PC-3 (cell line): ENCODE measurements at regions not wholly inside any gene's neighbourhood (a gene's known extent, or its start where the extent isn't known, plus 50 kb on each side); places are given as distances from the start of the nearest gene placed in this dataset.

ENCODE experiments used
- ATAC-seq: fragments of 200-7000 bp; cut with Tn5 transposase; 2 replicates; pipeline ENCODE4 v1.9.1; 2020; ENCODE audit warnings: mild to moderate bottlenecking, moderate library complexity
- BruUV-seq: library from RNA; stranded (reverse); fragments of 400-500 nt; replicated peaks from 2 replicates; lab custom pipeline; 2021; lab: Mats Ljungman, UMichigan
- CTCF ChIA-PET: fragments of 300-600 bp; sonication (Branson Sonifier 250); formaldehyde crosslinking; loops from one replicate; lab custom pipeline; 2022; ENCODE audit warnings: antibody characterized with exemption; lab: Charles Lee
- POLR2A ChIA-PET: fragments of 300-600 bp; sonication (Branson Sonifier 250); formaldehyde crosslinking; loops from one replicate; lab custom pipeline; 2022; ENCODE audit warnings: antibody characterized with exemption; ENCODE audit not compliant: unreplicated experiment; lab: Charles Lee
- DNase-seq: peaks from one replicate; pipeline ENCODE4 v3.0.0-alpha.2; 2015
- H2AFZ ChIP-seq: fragments of 300-600 bp; sonication (generic); 2 replicates; pipeline ENCODE4 v1.6.0; 2016; ENCODE audit warnings: antibody characterized with exemption, low read length
- H3F3A ChIP-seq: fragments of 300-600 bp; sonication (generic); one replicate; pipeline ENCODE4 v1.6.0; 2017; ENCODE audit warnings: antibody characterized with exemption, low read length, control low read depth, mild to moderate bottlenecking; ENCODE audit not compliant: unreplicated experiment
- H3K27ac ChIP-seq: fragments of 300-600 bp; sonication (generic); 2 replicates; pipeline ENCODE4 v1.5.1; 2016; ENCODE audit warnings: mild to moderate bottlenecking, low read length
- H3K27me3 ChIP-seq: fragments of 300-600 bp; sonication (generic); 2 replicates; pipeline ENCODE4 v1.6.1; 2016; ENCODE audit warnings: low read length, mixed read lengths
- H3K36me3 ChIP-seq: fragments of 300-600 bp; sonication (generic); 2 replicates; pipeline ENCODE4 v1.6.1; 2016; ENCODE audit warnings: low read depth, mixed run types, low read length, mixed read lengths
- H3K4me1 ChIP-seq: fragments of 300-600 bp; sonication (generic); 2 replicates; pipeline ENCODE4 v1.5.1; 2016; ENCODE audit warnings: low read length; ENCODE audit not compliant: insufficient read depth
- H3K4me2 ChIP-seq: fragments of 300-600 bp; sonication (generic); 2 replicates; pipeline ENCODE4 v1.6.0; 2016; ENCODE audit warnings: low read length
- H3K4me3 ChIP-seq: fragments of 300-600 bp; sonication (generic); 2 replicates; pipeline ENCODE4 v1.5.1; 2016; ENCODE audit warnings: mild to moderate bottlenecking, low read length, mixed read lengths
- H3K79me2 ChIP-seq: fragments of 300-600 bp; sonication (generic); 2 replicates; pipeline ENCODE4 v1.6.1; 2017; ENCODE audit warnings: low read length, mixed read lengths
- H3K9ac ChIP-seq: fragments of 300-600 bp; sonication (generic); 2 replicates; pipeline ENCODE4 v1.6.0; 2016; ENCODE audit warnings: mild to moderate bottlenecking, low read length
- H3K9me2 ChIP-seq: fragments of 300-600 bp; sonication (generic); replicated peaks from 2 replicates; pipeline ENCODE4 v1.6.1; 2016; ENCODE audit warnings: mixed run types, low read length, mixed read lengths
- H3K9me3 ChIP-seq: fragments of 300-600 bp; sonication (generic); 2 replicates; pipeline ENCODE4 v1.6.1; 2016; ENCODE audit warnings: low read length, mixed read lengths
- H4K20me1 ChIP-seq: fragments of 300-600 bp; sonication (generic); 2 replicates; pipeline ENCODE4 v1.6.1; 2016; ENCODE audit warnings: low read length, mixed read lengths
- CTCF ChIP-seq: fragments of 300-600 bp; sonication (generic); conservative IDR thresholded peaks from 2 replicates; pipeline ENCODE4 v1.5.1; 2017; ENCODE audit warnings: antibody characterized with exemption, low read depth, mild to moderate bottlenecking, low read length
- EZH2 ChIP-seq: fragments of 300-600 bp; sonication (generic); IDR thresholded peaks from one replicate; pipeline ENCODE4 v1.6.1; 2017; ENCODE audit warnings: antibody characterized with exemption, mild to moderate bottlenecking, low read length; ENCODE audit not compliant: unreplicated experiment
- EZH2phosphoT487 ChIP-seq: fragments of 300-600 bp; sonication (generic); IDR thresholded peaks from 2 replicates; pipeline ENCODE4 v1.6.1; 2018; ENCODE audit warnings: mild to moderate bottlenecking, antibody characterized with exemption, low read length, borderline replicate concordance
- intact Hi-C: fragments of 100-400 bp; cut with micrococcal nuclease; formaldehyde crosslinking; loops from 2 replicates; pipeline ENCODE4 v1.9.0; 2023

GRCh38 chr3:15154326-15154725 lies 51.7 kb upstream of the CAPN7 start:
- no peak for ATAC-seq
- CTCF ChIA-PET, result no interaction called here
- POLR2A ChIA-PET, result no interaction called here
- peaks cover 18% of the 10 kb centered on the region; the same call in 1 of the 2 replicates for H3K4me1 ChIP-seq
- H3F3A ChIP-seq, result no peaks in the 10 kb centered on the region
- DNase-seq, result no peak
- H4K20me1 ChIP-seq, result no peaks in the 10 kb centered on the region
- no TSS peak for BruUV-seq
- no peak overlapping the region for H3K4me2 ChIP-seq
- no peaks in the 10 kb centered on the region for H3K36me3 ChIP-seq
- intact Hi-C loops, result no loop called here
- TF ChIP-seq EZH2phosphoT487, result no peak
- TF ChIP-seq CTCF, result no peak
- no peak for TF ChIP-seq EZH2
- no peaks in the 10 kb centered on the region for H3K9me2 ChIP-seq
- H3K79me2 ChIP-seq, result no peaks in the 10 kb centered on the region
- H3K27ac ChIP-seq, result no peak overlapping the region
- H3K9me3 ChIP-seq, result no peaks in the 10 kb centered on the region
- no peak overlapping the region for H3K4me3 ChIP-seq
- no peak overlapping the region for H3K9ac ChIP-seq
- H2AFZ ChIP-seq, result no peak overlapping the region
- peaks cover 57% of the 10 kb centered on the region for H3K27me3 ChIP-seq

- H3K79me2 ChIP-seq, result no peaks in the 10 kb centered on the region
- ATAC-seq, result no peak
- no peak overlapping the region for H3K9ac ChIP-seq
- ChIA-PET CTCF (no interaction called here), POLR2A (no interaction called here)
- peaks cover 18% of the 10 kb centered on the region; the same call in 1 of the 2 replicates for H3K4me1 ChIP-seq
- no peak for TF ChIP-seq EZH2
- TF ChIP-seq EZH2phosphoT487, result no peak
- no peak for TF ChIP-seq CTCF
- no peak overlapping the region for H3K4me3 ChIP-seq
- H3F3A ChIP-seq, result no peaks in the 10 kb centered on the region
- no peaks in the 10 kb centered on the region for H3K9me3 ChIP-seq
- no peaks in the 10 kb centered on the region for H3K36me3 ChIP-seq
- no peak overlapping the region for H3K4me2 ChIP-seq
- no peak overlapping the region for H2AFZ ChIP-seq
- BruUV-seq, result no TSS peak
- H3K9me2 ChIP-seq, result no peaks in the 10 kb centered on the region
- H4K20me1 ChIP-seq, result no peaks in the 10 kb centered on the region
- intact Hi-C loops, result no loop called here
- H3K27ac ChIP-seq, result no peak overlapping the region
- DNase-seq, result no peak
- peaks cover 57% of the 10 kb centered on the region for H3K27me3 ChIP-seq
These were observed 50.1 kb upstream of the CAPN7 start for GRCh38 chr3:15155840-15156360.
